ENCODE measurements at regions not wholly inside any gene's neighbourhood (a gene's known extent, or its start where the extent isn't known, plus 50 kb on each side); places are given as distances from the start of the nearest gene placed in this dataset.

GRCh38 chr18:55018602-55019001, 59.3 kb upstream of the CCDC68 start:
- Histone ChIP-seq H3K4me3 (ENCODE audit: low read depth, low read length) (no peak overlapping the region), H3K27ac (ENCODE audit: extremely low read depth, low read depth, low read length) (no peak overlapping the region), H3K9me3 (ENCODE audit: control insufficient read depth, insufficient read depth, low read depth, low read length) (no peaks in the 10 kb centered on the region), H3K36me3 (ENCODE audit: control insufficient read depth in 2 of 2, insufficient read depth in 1 of 2, low read length in 2 of 2) (no peaks in the 10 kb centered on the region), H3K4me1 (ENCODE audit: control insufficient read depth, insufficient read depth, low read length) (no peaks in the 10 kb centered on the region)
- CTCF ChIA-PET = interaction anchor here (0.6 kb wide), 1 partner anchor 69 kb away, joined by 3 read pairs; no protein-coding TSS in a partner anchor
- TF ChIP-seq HOXC10 (CRISPR knock-in tag; IDR thresholded peaks at IDR 0.05) (no peak), ZFP69B (tag by site-specific recombination; IDR thresholded peaks at IDR 0.05) (no peak), SP2 (tag by site-specific recombination; IDR thresholded peaks at IDR 0.05) (no peak), MYNN (tag by site-specific recombination; IDR thresholded peaks at IDR 0.05; ENCODE audit: borderline replicate concordance) (no peak), ZBTB48 (tag by site-specific recombination; IDR thresholded peaks at IDR 0.05) (no peak), GLIS1 (tag by site-specific recombination; IDR thresholded peaks at IDR 0.05) (no peak), ZNF701 (tag by site-specific recombination; IDR thresholded peaks at IDR 0.05) (no peak), ZNF19 (tag by site-specific recombination; IDR thresholded peaks at IDR 0.05; ENCODE audit: low read depth) (no peak), ZNF274 (IDR thresholded peaks at IDR 0.05; ENCODE audit: low read length) (no peak), ZNF274 (tag by site-specific recombination; IDR thresholded peaks at IDR 0.05; ENCODE audit: borderline replicate concordance) (no peak), ZNF404 (tag by site-specific recombination; IDR thresholded peaks at IDR 0.05) (no peak)
- TF ChIP-seq, protein P1, sequence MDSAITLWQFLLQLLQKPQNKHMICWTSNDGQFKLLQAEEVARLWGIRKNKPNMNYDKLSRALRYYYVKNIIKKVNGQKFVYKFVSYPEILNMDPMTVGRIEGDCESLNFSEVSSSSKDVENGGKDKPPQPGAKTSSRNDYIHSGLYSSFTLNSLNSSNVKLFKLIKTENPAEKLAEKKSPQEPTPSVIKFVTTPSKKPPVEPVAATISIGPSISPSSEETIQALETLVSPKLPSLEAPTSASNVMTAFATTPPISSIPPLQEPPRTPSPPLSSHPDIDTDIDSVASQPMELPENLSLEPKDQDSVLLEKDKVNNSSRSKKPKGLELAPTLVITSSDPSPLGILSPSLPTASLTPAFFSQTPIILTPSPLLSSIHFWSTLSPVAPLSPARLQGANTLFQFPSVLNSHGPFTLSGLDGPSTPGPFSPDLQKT (IDR thresholded peaks at IDR 0.05; ENCODE audit: borderline replicate concordance, low read depth, low read length) = no peak
- POLR2A ChIA-PET = no interaction called here

GRCh38 chr18:55014095-55014494, 54.8 kb upstream of the CCDC68 start:
- ChIA-PET CTCF (interaction anchor here (0.5 kb wide), 1 partner anchor 542 kb away, joined by 4 read pairs; no protein-coding TSS in a partner anchor), POLR2A (no interaction called here)
- H3K4me1 ChIP-seq (ENCODE audit: control insufficient read depth, insufficient read depth, low read length) = no peaks in the 10 kb centered on the region
- no peaks in the 10 kb centered on the region for H3K9me3 ChIP-seq (ENCODE audit: control insufficient read depth, insufficient read depth, low read depth, low read length)
- no peaks in the 10 kb centered on the region for H3K36me3 ChIP-seq (ENCODE audit: control insufficient read depth in 2 of 2, insufficient read depth in 1 of 2, low read length in 2 of 2)
- H3K4me3 ChIP-seq (ENCODE audit: low read depth, low read length) = no peak overlapping the region
- H3K27ac ChIP-seq (ENCODE audit: extremely low read depth, low read depth, low read length) = no peak overlapping the region
- TF ChIP-seq REPIN1 (tag by site-specific recombination; IDR thresholded peaks at IDR 0.05; ENCODE audit: low read depth) = no peak
- TF ChIP-seq ZNF416 (tag by site-specific recombination; IDR thresholded peaks at IDR 0.05) = no peak
- no peak for TF ChIP-seq ZSCAN23 (tag by site-specific recombination; IDR thresholded peaks at IDR 0.05)
- TF ChIP-seq YY2 (tag by site-specific recombination; IDR thresholded peaks at IDR 0.05) = no peak
- TF ChIP-seq ZNF18 (tag by site-specific recombination; IDR thresholded peaks at IDR 0.05) = no peak
- no peak for TF ChIP-seq PBX3 (CRISPR knock-in tag; IDR thresholded peaks at IDR 0.05)
- TF ChIP-seq ZNF777 (tag by site-specific recombination; IDR thresholded peaks at IDR 0.05; ENCODE audit: borderline replicate concordance) = no peak
- no peak for TF ChIP-seq ZNF311 (tag by site-specific recombination; IDR thresholded peaks at IDR 0.05; ENCODE audit: borderline replicate concordance)
- TF ChIP-seq ZNF169 (tag by site-specific recombination; IDR thresholded peaks at IDR 0.05) = no peak
- TF ChIP-seq, protein P1 (IDR thresholded peaks at IDR 0.05; ENCODE audit: borderline replicate concordance, low read depth, low read length) = no peak
- no peak for TF ChIP-seq ZNF658 (tag by site-specific recombination; IDR thresholded peaks at IDR 0.05)
- TF ChIP-seq ZNF707 (tag by site-specific recombination; IDR thresholded peaks at IDR 0.05) = no peak
- TF ChIP-seq ZNF843 (tag by site-specific recombination; IDR thresholded peaks at IDR 0.05) = no peak
- no peak for TF ChIP-seq ZSCAN30 (tag by site-specific recombination; IDR thresholded peaks at IDR 0.05)
- TF ChIP-seq, protein P2, sequence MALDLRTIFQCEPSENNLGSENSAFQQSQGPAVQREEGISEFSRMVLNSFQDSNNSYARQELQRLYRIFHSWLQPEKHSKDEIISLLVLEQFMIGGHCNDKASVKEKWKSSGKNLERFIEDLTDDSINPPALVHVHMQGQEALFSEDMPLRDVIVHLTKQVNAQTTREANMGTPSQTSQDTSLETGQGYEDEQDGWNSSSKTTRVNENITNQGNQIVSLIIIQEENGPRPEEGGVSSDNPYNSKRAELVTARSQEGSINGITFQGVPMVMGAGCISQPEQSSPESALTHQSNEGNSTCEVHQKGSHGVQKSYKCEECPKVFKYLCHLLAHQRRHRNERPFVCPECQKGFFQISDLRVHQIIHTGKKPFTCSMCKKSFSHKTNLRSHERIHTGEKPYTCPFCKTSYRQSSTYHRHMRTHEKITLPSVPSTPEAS (tag by site-specific recombination; IDR thresholded peaks at IDR 0.05) = no peak

All from HEK293 (cell line).